ENCODE measurements at regions not wholly inside any gene's neighbourhood (a gene's known extent, or its start where the extent isn't known, plus 50 kb on each side); places are given as distances from the start of the nearest gene placed in this dataset.

GRCh38 chr13:34038541-34039068, 220.7 kb downstream of the RFC3 start:
- TF ChIP-seq EZH2 (IDR thresholded peaks at IDR 0.05) = no peak
- no peak for TF ChIP-seq POLR2AphosphoS5 (IDR thresholded peaks at IDR 0.05; ENCODE audit: low read depth, low read length)
- TF ChIP-seq POLR2A (IDR thresholded peaks at IDR 0.05; ENCODE audit: borderline replicate concordance, extremely low read depth, insufficient read depth, insufficient read length) = no peak
- no peak for TF ChIP-seq CTCF (IDR thresholded peaks at IDR 0.05 in 2 of 3, conservative IDR thresholded peaks at IDR 0.05 in 1 of 3; ENCODE audit: borderline replicate concordance in 1 of 3, insufficient read depth in 1 of 3, low read depth in 2 of 3, low read length in 2 of 3)
